K562 (cell line): ENCODE measurements at regions not wholly inside any gene's neighbourhood (a gene's known extent, or its start where the extent isn't known, plus 50 kb on each side); places are given as distances from the start of the nearest gene placed in this dataset.

Source experiments
- KDM1A ChIP-seq, 2 experiments: fragments of 450-650 bp; IDR thresholded peaks; 2 replicates each; pipeline ENCODE4 v1.6.1; 2016; ENCODE audit warnings: mild to moderate bottlenecking in 2 of 2
- KHSRP ChIP-seq: fragments of 450-650 bp; IDR thresholded peaks from 2 replicates; pipeline ENCODE4 v1.6.1; 2017
- NCOA4 ChIP-seq: fragments of 450-650 bp; IDR thresholded peaks from 2 replicates; pipeline ENCODE4 v1.6.1; 2018; ENCODE audit warnings: mild to moderate bottlenecking; ENCODE audit not compliant: partially characterized antibody
- NKRF ChIP-seq: fragments of 450-650 bp; IDR thresholded peaks from 2 replicates; pipeline ENCODE4 v1.6.1; 2016; ENCODE audit warnings: borderline replicate concordance
- PBX2 ChIP-seq, 2 experiments: IDR thresholded peaks in 1 of 2; conservative IDR thresholded peaks in 1 of 2; 2 replicates each; pipeline ENCODE4 v1.6.1; 2016; ENCODE audit warnings: low read depth in 2 of 2, mild to moderate bottlenecking in 1 of 2, missing compliant biosample characterization in 1 of 2, missing genetic modification characterization in 1 of 2, moderate library complexity in 1 of 2
- RBM22 ChIP-seq: fragments of 200-400 bp; formaldehyde crosslinking; IDR thresholded peaks from 2 replicates; pipeline ENCODE4 v1.6.1; 2018; ENCODE audit warnings: low read length, low read depth; ENCODE audit not compliant: poor library complexity, severe bottlenecking
- SIX5 ChIP-seq, 2 experiments: IDR thresholded peaks; 2 replicates each; pipeline ENCODE4 v1.6.1; 2011; ENCODE audit warnings: low read length in 2 of 2, borderline replicate concordance in 1 of 2, low read depth in 1 of 2, mild to moderate bottlenecking in 1 of 2, moderate library complexity in 1 of 2; ENCODE audit not compliant: insufficient read depth in 1 of 2
- ZBTB34 ChIP-seq: fragments of 250-450 bp; sonication (Bioruptor Pico); IDR thresholded peaks from 2 replicates; pipeline ENCODE4 v1.8.0; 2021; ENCODE audit warnings: mild to moderate bottlenecking, moderate library complexity
- ZNF121 ChIP-seq: sonication (generic); formaldehyde crosslinking; conservative IDR thresholded peaks from 2 replicates; pipeline ENCODE4 v1.8.0; 2022; ENCODE audit warnings: missing genetic modification reagents
- ZNF133 ChIP-seq: fragments of 250-450 bp; sonication (Bioruptor Pico); IDR thresholded peaks from 2 replicates; pipeline ENCODE4 v1.4.0; 2020; ENCODE audit warnings: mild to moderate bottlenecking
- ZNF146 ChIP-seq: IDR thresholded peaks from one replicate; pipeline ENCODE4 v1.6.1; 2018; ENCODE audit warnings: missing compliant biosample characterization; ENCODE audit not compliant: unreplicated experiment
- ZNF165 ChIP-seq: fragments of 250-450 bp; sonication (Bioruptor Pico); IDR thresholded peaks from 2 replicates; pipeline ENCODE4 v1.4.0; 2020; ENCODE audit warnings: borderline replicate concordance
- ZNF436 ChIP-seq: fragments of 250-450, 450-650 bp; sonication (Bioruptor Pico); formaldehyde crosslinking; IDR thresholded peaks from 2 replicates; pipeline ENCODE4 v1.7.0; 2020; ENCODE audit warnings: mild to moderate bottlenecking
- ZNF449 ChIP-seq: fragments of 250-450 bp; sonication (Bioruptor Pico); IDR thresholded peaks from 2 replicates; pipeline ENCODE4 v1.8.0; 2022; ENCODE audit warnings: moderate library complexity, mild to moderate bottlenecking, inconsistent platforms
- ZNF655 ChIP-seq: fragments of 250-450 bp; sonication (Bioruptor Pico); IDR thresholded peaks from 2 replicates; pipeline ENCODE4 v1.5.0; 2021
- ZNF766 ChIP-seq: fragments of 200-800 bp; sonication (Bioruptor generic); conservative IDR thresholded peaks from 2 replicates; pipeline ENCODE4 v1.6.1; 2016; ENCODE audit warnings: missing genetic modification characterization, missing compliant biosample characterization
- ZNF785 ChIP-seq: fragments of 250-450 bp; sonication (Bioruptor Pico); IDR thresholded peaks from 2 replicates; pipeline ENCODE4 v1.4.0; 2020; ENCODE audit warnings: mild to moderate bottlenecking

GRCh38 chr5:74408150-74409043 is 232.1 kb downstream of the ENC1 start (continued):
- TF ChIP-seq ZNF449 = no peak
- no peak for TF ChIP-seq ZNF121
- peak in 1 of 2 experiments; percentile 27; a peak in 1 of 4 replicates for TF ChIP-seq KDM1A (IDR thresholded peaks at IDR 0.05)
- TF ChIP-seq ZNF655 (CRISPR knock-in tag) = no peak
- peak; percentile 92 for TF ChIP-seq ZNF766 (CRISPR knock-in tag)
- no peak for TF ChIP-seq RBM22
- no peak for TF ChIP-seq ZBTB34 (CRISPR knock-in tag)
- no peak for TF ChIP-seq ZNF785 (CRISPR knock-in tag)
- TF ChIP-seq ZNF436 (CRISPR knock-in tag) = no peak
- no peak for TF ChIP-seq SIX5 (IDR thresholded peaks at IDR 0.05; ENCODE audit: borderline replicate concordance in 1 of 2, insufficient read depth in 1 of 2, low read depth in 1 of 2, low read length in 2 of 2)
- TF ChIP-seq PBX2 (CRISPR knock-in tag; IDR thresholded peaks at IDR 0.05; ENCODE audit: low read depth) = no peak
- TF ChIP-seq PBX2 (tag; conservative IDR thresholded peaks at IDR 0.05; ENCODE audit: low read depth) = peak; percentile 94
- no peak for TF ChIP-seq KHSRP
- no peak for TF ChIP-seq NKRF
- no peak for TF ChIP-seq ZNF165 (CRISPR knock-in tag)
- no peak for TF ChIP-seq ZNF146
- TF ChIP-seq NCOA4 = no peak
- TF ChIP-seq ZNF133 = no peak
